HEK293 (cell line): ENCODE measurements at regions not wholly inside any gene's neighbourhood (a gene's known extent, or its start where the extent isn't known, plus 50 kb on each side); places are given as distances from the start of the nearest gene placed in this dataset.

Experiments used
- BCL11A ChIP-seq: fragments of 450-650 bp; formaldehyde crosslinking; IDR thresholded peaks from 2 replicates; pipeline ENCODE4 v1.5.1; 2016; ENCODE audit warnings: low read depth, missing biosample characterization, missing genetic modification characterization
- CTCF ChIP-seq: fragments of 450-650 bp; formaldehyde crosslinking; IDR thresholded peaks from 2 replicates; pipeline ENCODE4 v1.5.1; 2016; ENCODE audit warnings: missing biosample characterization, missing genetic modification characterization
- HOXC10 ChIP-seq: sonication (generic); formaldehyde crosslinking; IDR thresholded peaks from 2 replicates; pipeline ENCODE4 v1.8.1; 2023; ENCODE audit warnings: mild to moderate bottlenecking, missing genetic modification reagents
- KLF1 ChIP-seq: fragments of 450-650 bp; formaldehyde crosslinking; IDR thresholded peaks from 2 replicates; pipeline ENCODE4 v1.5.1; 2016; ENCODE audit warnings: missing biosample characterization, missing genetic modification characterization
- PRDM6 ChIP-seq: fragments of 450-650 bp; formaldehyde crosslinking; IDR thresholded peaks from 2 replicates; pipeline ENCODE4 v1.5.1; 2017; ENCODE audit warnings: missing biosample characterization, missing genetic modification characterization
- YY1 ChIP-seq: fragments of 450-650 bp; formaldehyde crosslinking; IDR thresholded peaks from 2 replicates; pipeline ENCODE4 v1.5.1; 2018; ENCODE audit warnings: missing biosample characterization, missing genetic modification characterization
- ZNF10 ChIP-seq: fragments of 450-650 bp; formaldehyde crosslinking; IDR thresholded peaks from 2 replicates; pipeline ENCODE4 v1.5.1; 2017; ENCODE audit warnings: missing biosample characterization, missing genetic modification characterization
- ZNF530 ChIP-seq: fragments of 450-650 bp; formaldehyde crosslinking; IDR thresholded peaks from 2 replicates; pipeline ENCODE4 v1.5.1; 2016; ENCODE audit warnings: low read depth, missing biosample characterization, missing genetic modification characterization
- ZNF561 ChIP-seq: fragments of 450-650 bp; IDR thresholded peaks from 2 replicates; pipeline ENCODE4 v1.5.1; 2018; ENCODE audit warnings: missing biosample characterization, missing genetic modification characterization, borderline replicate concordance
- ZNF792 ChIP-seq: fragments of 450-650 bp; formaldehyde crosslinking; IDR thresholded peaks from 2 replicates; pipeline ENCODE4 v1.5.1; 2016; ENCODE audit warnings: missing biosample characterization, missing genetic modification characterization
- ZSCAN5A ChIP-seq: fragments of 450-650 bp; formaldehyde crosslinking; IDR thresholded peaks from 2 replicates; pipeline ENCODE4 v1.5.1; 2016; ENCODE audit warnings: missing biosample characterization, missing genetic modification characterization
- TF ChIP-seq, protein P1 (sequence below): fragments of 450-650 bp; formaldehyde crosslinking; IDR thresholded peaks from 2 replicates; pipeline ENCODE4 v1.5.1; 2016; ENCODE audit warnings: missing biosample characterization, missing genetic modification characterization

- TF ChIP-seq CTCF (no peak), BCL11A (tag by site-specific recombination) (no peak), ZNF561 (tag by site-specific recombination) (no peak), PRDM6 (tag by site-specific recombination) (no peak), ZSCAN5A (tag by site-specific recombination) (no peak), ZNF530 (tag by site-specific recombination) (no peak), KLF1 (tag by site-specific recombination) (no peak), HOXC10 (CRISPR knock-in tag) (no peak), YY1 (tag by site-specific recombination) (no peak), ZNF792 (tag by site-specific recombination) (no peak), ZNF10 (tag by site-specific recombination) (no peak)
- TF ChIP-seq, protein P1, sequence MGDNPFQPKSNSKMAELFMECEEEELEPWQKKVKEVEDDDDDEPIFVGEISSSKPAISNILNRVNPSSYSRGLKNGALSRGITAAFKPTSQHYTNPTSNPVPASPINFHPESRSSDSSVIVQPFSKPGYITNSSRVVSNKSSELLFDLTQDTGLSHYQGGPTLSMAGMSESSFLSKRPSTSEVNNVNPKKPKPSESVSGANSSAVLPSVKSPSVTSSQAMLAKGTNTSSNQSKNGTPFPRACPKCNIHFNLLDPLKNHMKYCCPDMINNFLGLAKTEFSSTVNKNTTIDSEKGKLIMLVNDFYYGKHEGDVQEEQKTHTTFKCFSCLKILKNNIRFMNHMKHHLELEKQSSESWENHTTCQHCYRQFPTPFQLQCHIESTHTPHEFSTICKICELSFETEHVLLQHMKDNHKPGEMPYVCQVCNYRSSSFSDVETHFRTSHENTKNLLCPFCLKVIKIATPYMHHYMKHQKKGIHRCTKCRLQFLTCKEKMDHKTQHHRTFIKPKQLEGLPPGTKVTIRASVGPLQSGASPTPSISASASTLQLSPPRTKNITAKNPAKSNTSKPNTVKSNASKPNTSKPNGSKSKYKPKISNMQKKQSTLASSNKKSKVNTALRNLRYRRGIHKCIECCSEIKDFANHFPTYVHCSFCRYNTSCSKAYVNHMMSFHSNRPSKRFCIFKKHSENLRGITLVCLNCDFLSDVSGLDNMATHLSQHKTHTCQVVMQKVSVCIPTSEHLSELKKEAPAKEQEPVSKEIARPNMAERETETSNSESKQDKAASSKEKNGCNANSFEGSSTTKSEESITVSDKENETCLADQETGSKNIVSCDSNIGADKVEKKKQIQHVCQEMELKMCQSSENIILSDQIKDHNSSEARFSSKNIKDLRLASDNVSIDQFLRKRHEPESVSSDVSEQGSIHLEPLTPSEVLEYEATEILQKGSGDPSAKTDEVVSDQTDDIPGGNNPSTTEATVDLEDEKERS (tag by site-specific recombination): no peak
Observed at GRCh38 chr17:34195987-34196386, 59.1 kb upstream of the CCL2 start.
